PC-9 (cell line): ENCODE measurements at regions not wholly inside any gene's neighbourhood (a gene's known extent, or its start where the extent isn't known, plus 50 kb on each side); places are given as distances from the start of the nearest gene placed in this dataset.
"Not testable (repeated sequence)": the region's sequence is repeated elsewhere in the genome, so short reads cannot be mapped to it uniquely, and the experiment has no call there.

ENCODE experiments used
- BruUV-seq: library from RNA; stranded (reverse); fragments of 400-500 nt; replicated peaks from 2 replicates; lab custom pipeline; 2021; lab: Mats Ljungman, UMichigan
- CTCF ChIA-PET: fragments of 300-600 bp; sonication (Branson Sonifier 250); formaldehyde crosslinking; loops from one replicate; lab custom pipeline; 2022; ENCODE audit warnings: antibody characterized with exemption; lab: Charles Lee
- POLR2A ChIA-PET: fragments of 300-600 bp; sonication (Branson Sonifier 250); formaldehyde crosslinking; loops from one replicate; lab custom pipeline; 2022; ENCODE audit warnings: antibody characterized with exemption; ENCODE audit not compliant: unreplicated experiment; lab: Charles Lee
- DNase-seq, 2 experiments: peaks; one replicate each; pipeline versions ENCODE4 v3.0.0 to v3.0.0-alpha.2; 2015 to 2022; ENCODE audit warnings: mixed read lengths in 1 of 2
- H2AFZ ChIP-seq: fragments of 200-600 bp; sonication (generic); 2 replicates; pipeline ENCODE4 v1.8.1; 2017; ENCODE audit warnings: antibody characterized with exemption
- H3F3A ChIP-seq: fragments of 200-600 bp; sonication (generic); 2 replicates; pipeline ENCODE4 v1.8.1; 2017; ENCODE audit warnings: antibody characterized with exemption, mild to moderate bottlenecking, low read depth; ENCODE audit not compliant: insufficient read depth
- H3K27ac ChIP-seq: fragments of 200-600 bp; sonication (generic); 2 replicates; pipeline ENCODE4 v1.6.1; 2016; ENCODE audit warnings: mixed run types
- H3K27me3 ChIP-seq: fragments of 200-600 bp; sonication (generic); 2 replicates; pipeline ENCODE4 v1.6.1; 2016; ENCODE audit warnings: low read depth, mixed run types; ENCODE audit not compliant: insufficient read depth
- H3K36me3 ChIP-seq: fragments of 200-600 bp; sonication (generic); 2 replicates; pipeline ENCODE4 v1.6.1; 2016; ENCODE audit warnings: low read depth, mixed run types
- H3K4me1 ChIP-seq: fragments of 200-600 bp; sonication (generic); replicated peaks from 2 replicates; pipeline ENCODE4 v1.6.1; 2016; ENCODE audit warnings: mixed run types; ENCODE audit not compliant: insufficient read depth
- H3K4me2 ChIP-seq: fragments of 200-600 bp; sonication (generic); 2 replicates; pipeline ENCODE4 v1.6.1; 2017; ENCODE audit warnings: mixed run types
- H3K4me3 ChIP-seq: fragments of 200-600 bp; sonication (generic); 2 replicates; pipeline ENCODE4 v1.6.1; 2016; ENCODE audit warnings: mixed run types
- H3K79me2 ChIP-seq: fragments of 200-600 bp; sonication (generic); 2 replicates; pipeline ENCODE4 v1.6.1; 2017; ENCODE audit warnings: low read depth, mixed run types
- H3K9me2 ChIP-seq: fragments of 200-600 bp; sonication (generic); 2 replicates; pipeline ENCODE4 v1.8.1; 2017; ENCODE audit warnings: mild to moderate bottlenecking; ENCODE audit not compliant: insufficient read depth
- H3K9me3 ChIP-seq: fragments of 200-600 bp; sonication (generic); 2 replicates; pipeline ENCODE4 v1.8.1; 2016; ENCODE audit warnings: low read depth; ENCODE audit not compliant: insufficient read depth
- H4K20me1 ChIP-seq: fragments of 200-600 bp; sonication (generic); 2 replicates; pipeline ENCODE4 v1.8.1; 2017; ENCODE audit not compliant: insufficient read depth
- CTCF ChIP-seq: fragments of 200-600 bp; sonication (generic); conservative IDR thresholded peaks from 2 replicates; pipeline ENCODE4 v1.6.1; 2017; ENCODE audit warnings: mixed run types, antibody characterized with exemption, mild to moderate bottlenecking, moderate library complexity
- EZH2 ChIP-seq: fragments of 200-600 bp; sonication (generic); IDR thresholded peaks from 2 replicates; pipeline ENCODE4 v1.8.0; 2017; ENCODE audit warnings: antibody characterized with exemption, low read depth
- intact Hi-C: fragments of 100-400 bp; cut with micrococcal nuclease; formaldehyde crosslinking; loops from one replicate; pipeline ENCODE4 v1.10.0; 2022; ENCODE audit not compliant: unreplicated experiment

DNA sequence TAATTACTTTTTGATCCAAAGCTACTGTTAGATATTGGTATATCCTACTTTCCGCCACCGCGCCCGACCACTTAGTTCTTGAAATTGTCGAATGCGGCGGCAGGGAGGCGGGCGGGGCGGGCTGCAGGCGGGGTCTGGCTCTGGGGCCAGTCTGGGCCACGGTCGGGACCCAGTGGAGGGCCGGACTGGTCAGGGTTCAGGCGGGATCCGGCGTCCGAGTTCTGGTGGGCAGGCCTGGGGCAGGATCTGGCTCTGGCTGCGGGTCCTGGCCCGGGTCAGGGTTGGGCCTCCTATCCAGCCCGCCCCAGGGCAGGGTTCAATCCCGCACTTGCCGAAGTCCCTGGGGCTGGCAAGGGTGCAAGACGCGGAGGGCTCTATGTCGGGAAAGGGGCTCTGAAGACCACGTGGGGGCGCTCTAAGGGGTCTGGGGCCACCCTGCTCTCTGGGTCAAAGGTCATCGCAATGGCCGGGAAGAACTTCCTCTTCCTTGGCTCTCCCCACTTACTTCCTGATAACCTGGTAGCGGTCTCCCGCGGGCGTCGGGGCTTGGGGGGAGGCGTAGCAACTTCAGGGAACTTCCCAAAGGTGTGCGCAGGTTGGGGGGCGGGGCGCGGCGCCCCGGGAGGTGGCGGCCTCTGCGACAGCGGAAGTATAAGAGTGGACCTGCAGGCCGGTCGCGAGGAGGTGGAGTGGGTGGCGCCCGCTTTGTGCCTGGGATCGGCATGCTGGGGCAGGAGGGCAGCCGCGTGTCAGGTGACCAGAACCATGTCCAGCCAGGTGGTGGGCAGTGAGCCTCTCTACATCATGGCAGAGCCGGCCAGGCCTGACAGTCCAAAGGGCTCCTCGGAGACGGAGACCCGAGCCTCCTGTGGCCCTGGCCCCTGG lies 83.4 kb downstream of the MRPL57 start:
- DNase-seq, result no peak
- no peak for TF ChIP-seq EZH2
- TF ChIP-seq CTCF, result no peak
- ChIA-PET POLR2A (no interaction called here), CTCF (no interaction called here)
- no peaks in the 10 kb centered on the region for H3K9me2 ChIP-seq
- H2AFZ ChIP-seq, result no peak overlapping the region
- no peaks in the 10 kb centered on the region for H3K4me1 ChIP-seq
- H3K4me3 ChIP-seq, result no peak overlapping the region
- BruUV-seq, result no TSS peak
- H3K79me2 ChIP-seq, result no peaks in the 10 kb centered on the region
- H3K27ac ChIP-seq, result no peak overlapping the region
- H3K36me3 ChIP-seq, result no peaks in the 10 kb centered on the region
- no peaks in the 10 kb centered on the region for H4K20me1 ChIP-seq
- no peaks in the 10 kb centered on the region for H3K27me3 ChIP-seq
- no peak overlapping the region for H3K4me2 ChIP-seq
- H3K9me3 ChIP-seq, result no peaks in the 10 kb centered on the region
- intact Hi-C loops, result no loop called here
- H3F3A ChIP-seq, result no peaks in the 10 kb centered on the region

DNA sequence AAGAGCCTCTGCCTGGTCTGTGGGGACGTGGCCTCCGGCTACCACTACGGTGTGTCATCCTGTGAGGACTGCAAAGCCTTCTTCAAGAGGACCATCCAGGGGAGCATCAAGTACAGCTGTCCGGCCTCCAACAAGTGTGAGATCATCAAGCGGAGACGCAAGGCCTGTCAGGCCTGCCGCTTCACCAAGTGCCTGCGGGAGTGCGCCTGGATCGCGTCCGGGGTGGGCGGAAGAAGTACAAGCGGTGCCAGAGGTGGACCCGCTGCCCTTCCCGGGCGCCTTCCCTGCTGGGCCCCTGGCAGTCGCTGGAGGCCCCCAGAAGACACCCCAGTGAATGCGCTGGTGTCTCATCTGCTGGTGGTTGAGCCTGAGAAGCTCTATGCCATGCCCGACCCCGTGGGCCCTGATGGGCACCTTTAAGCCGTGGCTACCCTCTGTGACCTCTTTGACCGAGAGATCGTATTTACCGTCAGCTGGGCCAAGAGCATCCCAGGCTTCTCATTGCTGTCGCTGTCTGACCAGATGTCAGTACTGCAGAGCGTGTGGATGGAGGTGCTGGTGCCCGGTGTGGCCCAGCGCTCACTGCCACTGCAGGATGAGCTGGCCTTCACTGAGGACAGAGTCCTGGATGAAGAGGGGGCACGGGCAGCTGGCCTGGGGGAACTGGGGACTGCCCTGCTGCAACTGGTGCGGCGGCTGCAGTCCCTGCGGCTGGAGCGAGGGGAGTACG lies 84.3 kb downstream of the MRPL57 start:
- DNase-seq, H3K27ac ChIP-seq, H3K27me3 ChIP-seq, BruUV-seq, H3K9me3 ChIP-seq, H3F3A ChIP-seq, H3K79me2 ChIP-seq, H3K4me3 ChIP-seq, intact Hi-C loops, H2AFZ ChIP-seq, H3K36me3 ChIP-seq, CTCF ChIA-PET, POLR2A ChIA-PET, H3K9me2 ChIP-seq, H3K4me1 ChIP-seq, H3K4me2 ChIP-seq, H4K20me1 ChIP-seq: not testable (repeated sequence)

GRCh38 chr13:21261487-21262216 lies 85.2 kb downstream of the MRPL57 start:
- H4K20me1 ChIP-seq, H2AFZ ChIP-seq, H3K9me2 ChIP-seq, H3K4me3 ChIP-seq, DNase-seq, CTCF ChIA-PET, H3K9me3 ChIP-seq, intact Hi-C loops, H3K27ac ChIP-seq, POLR2A ChIA-PET, H3K36me3 ChIP-seq, H3K27me3 ChIP-seq, H3F3A ChIP-seq, H3K4me1 ChIP-seq, BruUV-seq, H3K4me2 ChIP-seq, H3K79me2 ChIP-seq: not testable (repeated sequence)

GRCh38 chr13:21263909-21264308 lies 87.5 kb downstream of the MRPL57 start:
- DNase-seq, H3K36me3 ChIP-seq, H3K4me2 ChIP-seq, POLR2A ChIA-PET, H3F3A ChIP-seq, H2AFZ ChIP-seq, CTCF ChIA-PET, H3K4me1 ChIP-seq, H3K4me3 ChIP-seq, H3K27me3 ChIP-seq, BruUV-seq, intact Hi-C loops, H3K9me3 ChIP-seq, H4K20me1 ChIP-seq, H3K79me2 ChIP-seq, H3K27ac ChIP-seq, H3K9me2 ChIP-seq: not testable (repeated sequence)

DNA sequence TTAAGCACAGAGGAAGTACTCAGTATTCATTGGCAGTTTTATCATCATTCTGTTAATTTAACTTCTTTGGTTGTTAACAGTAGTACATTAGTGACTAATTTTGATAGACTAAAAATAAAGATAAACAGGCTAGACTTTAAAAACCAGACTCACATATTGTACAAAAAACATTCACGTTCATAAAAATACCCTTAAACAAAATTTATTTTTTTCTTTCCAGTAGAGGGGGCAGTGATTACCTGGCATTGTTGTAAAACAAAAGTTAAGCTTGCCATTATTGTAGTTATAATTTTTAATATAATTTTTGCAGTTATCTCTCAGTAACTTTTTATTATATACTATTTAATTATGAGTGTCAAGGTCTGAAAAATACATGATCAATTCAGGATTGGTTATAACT lies 92.0 kb downstream of the MRPL57 start:
- H3K4me2 ChIP-seq, H3K4me1 ChIP-seq, H3K36me3 ChIP-seq, CTCF ChIA-PET, H3K9me2 ChIP-seq, H3K27ac ChIP-seq, H2AFZ ChIP-seq, DNase-seq, POLR2A ChIA-PET, H3K79me2 ChIP-seq, BruUV-seq, H3F3A ChIP-seq, intact Hi-C loops, H3K27me3 ChIP-seq, H4K20me1 ChIP-seq, H3K9me3 ChIP-seq, H3K4me3 ChIP-seq: not testable (repeated sequence)

GRCh38 chr13:21272439-21272838 lies 96.0 kb downstream of the MRPL57 start:
- H3K9me3 ChIP-seq, H2AFZ ChIP-seq, H3K36me3 ChIP-seq, H3K4me1 ChIP-seq, DNase-seq, H3K9me2 ChIP-seq, CTCF ChIA-PET, intact Hi-C loops, H3F3A ChIP-seq, H3K4me2 ChIP-seq, POLR2A ChIA-PET, H3K4me3 ChIP-seq, H3K79me2 ChIP-seq, H3K27me3 ChIP-seq, H4K20me1 ChIP-seq, H3K27ac ChIP-seq, BruUV-seq: not testable (repeated sequence)
